Keratinocyte (primary cell): ENCODE measurements at regions not wholly inside any gene's neighbourhood (a gene's known extent, or its start where the extent isn't known, plus 50 kb on each side); places are given as distances from the start of the nearest gene placed in this dataset.

ENCODE experiments used
- DNase-seq: peaks from one replicate; pipeline ENCODE4 v3.0.0-alpha.2; 2011; ENCODE audit warnings: low read depth, missing footprints, low spot score
- FAIRE-seq: peaks from 2 replicates; lab custom pipeline; 2011; peaks lifted over from hg19 to GRCh38; lab: Jason Lieb, UNC
- H2AFZ ChIP-seq: 2 replicates; pipeline ENCODE4 v1.6.0; 2012; ENCODE audit warnings: low read length, control low read depth, inconsistent platforms; ENCODE audit not compliant: control insufficient read depth
- H3K27ac ChIP-seq: 2 replicates; pipeline ENCODE4 v1.5.1; 2011; ENCODE audit warnings: low read length; ENCODE audit not compliant: control insufficient read depth, insufficient read depth
- H3K27me3 ChIP-seq: 3 replicates; pipeline ENCODE4 v1.6.0; 2011; ENCODE audit warnings: low read length; ENCODE audit not compliant: control insufficient read depth, insufficient read depth; ENCODE audit errors: extremely low read depth
- H3K36me3 ChIP-seq, 2 experiments: 2 replicates in 1 of 2; 3 replicates in 1 of 2; pipeline ENCODE4 v1.5.1; 2011; ENCODE audit warnings: low read length in 2 of 2, mild to moderate bottlenecking in 1 of 2; ENCODE audit not compliant: control insufficient read depth in 2 of 2, insufficient read depth in 2 of 2; ENCODE audit errors: extremely low read depth in 1 of 2
- H3K4me1 ChIP-seq: 3 replicates; pipeline ENCODE4 v1.5.1; 2011; ENCODE audit warnings: low read length; ENCODE audit not compliant: control insufficient read depth, insufficient read depth; ENCODE audit errors: extremely low read depth
- H3K4me2 ChIP-seq: 3 replicates; pipeline ENCODE4 v1.6.0; 2011; ENCODE audit warnings: low read depth, low read length; ENCODE audit not compliant: control insufficient read depth, insufficient read depth; ENCODE audit errors: extremely low read depth
- H3K4me3 ChIP-seq, 3 experiments: fragments of 200-600 bp in 1 of 3; sonication (generic) in 1 of 3; 2 replicates in 2 of 3; 3 replicates in 1 of 3; pipeline ENCODE4 v1.5.1; 2011 to 2016; ENCODE audit warnings: low read length in 3 of 3, mild to moderate bottlenecking in 3 of 3, control low read depth in 2 of 3, inconsistent platforms in 1 of 3, low read depth in 1 of 3, mixed read lengths in 1 of 3, mixed run types in 1 of 3, moderate library complexity in 1 of 3; ENCODE audit not compliant: control insufficient read depth in 2 of 3, insufficient read depth in 2 of 3; ENCODE audit errors: extremely low read depth in 1 of 3
- H3K79me2 ChIP-seq: 2 replicates; pipeline ENCODE4 v1.6.0; 2012; ENCODE audit warnings: low read length; ENCODE audit not compliant: control insufficient read depth, insufficient read depth
- H3K9ac ChIP-seq: 3 replicates; pipeline ENCODE4 v1.6.0; 2011; ENCODE audit warnings: low read length; ENCODE audit not compliant: control insufficient read depth, insufficient read depth; ENCODE audit errors: extremely low read depth
- H3K9me1 ChIP-seq: 3 replicates; pipeline ENCODE4 v1.6.0; 2011; ENCODE audit warnings: low read length; ENCODE audit not compliant: control insufficient read depth, insufficient read depth; ENCODE audit errors: extremely low read depth
- H3K9me3 ChIP-seq: 2 replicates; pipeline ENCODE4 v1.5.1; 2012; ENCODE audit warnings: low read depth, low read length; ENCODE audit not compliant: control insufficient read depth
- H4K20me1 ChIP-seq: 3 replicates; pipeline ENCODE4 v1.6.0; 2011; ENCODE audit warnings: low read length; ENCODE audit not compliant: control insufficient read depth, insufficient read depth; ENCODE audit errors: extremely low read depth
- CTCF ChIP-seq, 3 experiments: IDR thresholded peaks in 1 of 3; conservative IDR thresholded peaks in 1 of 3; optimal IDR thresholded peaks in 1 of 3; 2 replicates in 2 of 3; 3 replicates in 1 of 3; pipeline versions ENCODE3 to v1.5.1; 2011; ENCODE audit warnings: low read length in 3 of 3, mild to moderate bottlenecking in 3 of 3, moderate library complexity in 2 of 3, control low read depth in 1 of 3, inconsistent platforms in 1 of 3; ENCODE audit not compliant: insufficient read depth in 2 of 3; ENCODE audit errors: extremely low read depth in 1 of 3
- EZH2 ChIP-seq: IDR thresholded peaks from one replicate; pipeline ENCODE4 v1.6.1; 2012; ENCODE audit warnings: inconsistent platforms, mild to moderate bottlenecking, low read length, moderate library complexity
- dilution Hi-C: fragments of 300-500 bp; cut with MboI; formaldehyde crosslinking; loops from one replicate; pipeline ENCODE4 v1.7.0; 2020; ENCODE audit warnings: low sequenced_read_pairs; ENCODE audit not compliant: extremely low pct_ligation_motif_present

GRCh38 chr7:110168010-110168409, 922.9 kb upstream of the LRRN3 start:
- Histone ChIP-seq H3K4me2 (no peak overlapping the region), H3K36me3 (no peaks in the 10 kb centered on the region), H3K9ac (no peak overlapping the region), H3K27me3 (no peaks in the 10 kb centered on the region), H4K20me1 (no peaks in the 10 kb centered on the region), H3K4me1 (no peaks in the 10 kb centered on the region), H3K79me2 (no peaks in the 10 kb centered on the region), H3K4me3 (no peak overlapping the region), H3K9me3 (no peaks in the 10 kb centered on the region), H3K27ac (no peak overlapping the region), H2AFZ (no peak overlapping the region), H3K9me1 (no peaks in the 10 kb centered on the region)
- DNase-seq (no peak), FAIRE-seq (no peak)
- dilution Hi-C loops: no loop called here
- TF ChIP-seq CTCF (optimal IDR thresholded peaks at IDR 0.05 in 1 of 3, IDR thresholded peaks at IDR 0.05 in 1 of 3, conservative IDR thresholded peaks at IDR 0.05 in 1 of 3; ENCODE audit: extremely low read depth in 1 of 3, insufficient read depth in 2 of 3, low read length in 3 of 3) (no peak), EZH2 (no peak)

- Histone ChIP-seq H3K4me1 (no peaks in the 10 kb centered on the region), H3K4me3 (no peak overlapping the region), H3K79me2 (no peaks in the 10 kb centered on the region), H3K27me3 (no peaks in the 10 kb centered on the region), H2AFZ (no peak overlapping the region), H3K27ac (no peak overlapping the region), H3K36me3 (no peaks in the 10 kb centered on the region), H3K9ac (no peak overlapping the region), H3K4me2 (no peak overlapping the region), H4K20me1 (no peaks in the 10 kb centered on the region), H3K9me3 (no peaks in the 10 kb centered on the region), H3K9me1 (no peaks in the 10 kb centered on the region)
- dilution Hi-C loops: no loop called here
- TF ChIP-seq EZH2 (no peak), CTCF (optimal IDR thresholded peaks at IDR 0.05 in 1 of 3, IDR thresholded peaks at IDR 0.05 in 1 of 3, conservative IDR thresholded peaks at IDR 0.05 in 1 of 3; ENCODE audit: extremely low read depth in 1 of 3, insufficient read depth in 2 of 3, low read length in 3 of 3) (no peak)
- DNase-seq (no peak), FAIRE-seq (no peak)
These were observed 920.1 kb upstream of the LRRN3 start for GRCh38 chr7:110170841-110171240.
